RWPE2 (cell line): ENCODE measurements at regions not wholly inside any gene's neighbourhood (a gene's known extent, or its start where the extent isn't known, plus 50 kb on each side); places are given as distances from the start of the nearest gene placed in this dataset.

Experiments used
- ATAC-seq: fragments of 200-7000 bp; cut with Tn5 transposase; 3 replicates; pipeline ENCODE4 v1.9.1; 2021; ENCODE audit warnings: low read depth
- DNase-seq: peaks from one replicate; pipeline ENCODE4 v3.0.0-alpha.2; 2020; ENCODE audit warnings: low spot score
- H3K27ac ChIP-seq: fragments of 450-650 bp; 2 replicates; pipeline ENCODE4 v1.5.1; 2017; ENCODE audit warnings: mild to moderate bottlenecking; ENCODE audit not compliant: poor library complexity, severe bottlenecking
- H3K27me3 ChIP-seq: fragments of 250-450 bp; sonication (Bioruptor Pico); 2 replicates; pipeline ENCODE4 v1.5.1; 2021; ENCODE audit warnings: mild to moderate bottlenecking, moderate library complexity; ENCODE audit not compliant: insufficient read depth, poor library complexity, severe bottlenecking
- H3K36me3 ChIP-seq: fragments of 250-450 bp; sonication (Bioruptor Pico); 2 replicates; pipeline ENCODE4 v1.5.1; 2020; ENCODE audit warnings: low read depth, mild to moderate bottlenecking, moderate library complexity
- H3K4me1 ChIP-seq: fragments of 250-450 bp; sonication (Bioruptor Pico); 2 replicates; pipeline ENCODE4 v1.5.1; 2021; ENCODE audit warnings: mild to moderate bottlenecking, moderate library complexity; ENCODE audit not compliant: insufficient read depth, poor library complexity, severe bottlenecking
- H3K4me3 ChIP-seq: fragments of 250-450 bp; sonication (Bioruptor Pico); 2 replicates; pipeline ENCODE4 v1.5.1; 2021; ENCODE audit warnings: mild to moderate bottlenecking, moderate library complexity; ENCODE audit not compliant: severe bottlenecking
- H3K9me3 ChIP-seq: fragments of 250-450 bp; sonication (Bioruptor Pico); 2 replicates; pipeline ENCODE4 v1.5.1; 2021; ENCODE audit warnings: mild to moderate bottlenecking, moderate library complexity; ENCODE audit not compliant: severe bottlenecking
- CTCF ChIP-seq: fragments of 450-650 bp; IDR thresholded peaks from one replicate; pipeline ENCODE4 v1.5.1; 2017; ENCODE audit warnings: mild to moderate bottlenecking, moderate library complexity; ENCODE audit not compliant: poor library complexity, severe bottlenecking

DNA sequence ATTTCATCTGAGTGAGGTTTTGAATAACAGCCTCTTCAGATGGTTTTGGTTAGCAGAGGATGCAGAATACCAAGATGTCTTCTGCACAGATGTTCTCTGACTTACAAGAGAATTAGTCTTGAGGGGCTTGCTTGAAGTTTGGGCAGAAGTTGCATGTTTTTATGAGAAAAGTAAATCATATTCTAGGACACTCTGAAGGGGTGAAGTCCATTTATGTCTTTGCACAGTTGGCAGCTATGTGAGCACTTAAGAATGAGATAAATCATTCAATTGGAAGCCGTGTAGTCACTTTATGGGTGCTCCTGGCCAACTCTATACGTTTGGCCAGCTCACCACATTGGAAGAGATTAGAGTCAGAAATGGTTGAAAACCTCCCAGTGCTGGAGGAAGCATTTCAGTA, 252.7 kb upstream of the KCNIP4 start:
- DNase-seq, result no peak
- no peak for TF ChIP-seq CTCF

DNA sequence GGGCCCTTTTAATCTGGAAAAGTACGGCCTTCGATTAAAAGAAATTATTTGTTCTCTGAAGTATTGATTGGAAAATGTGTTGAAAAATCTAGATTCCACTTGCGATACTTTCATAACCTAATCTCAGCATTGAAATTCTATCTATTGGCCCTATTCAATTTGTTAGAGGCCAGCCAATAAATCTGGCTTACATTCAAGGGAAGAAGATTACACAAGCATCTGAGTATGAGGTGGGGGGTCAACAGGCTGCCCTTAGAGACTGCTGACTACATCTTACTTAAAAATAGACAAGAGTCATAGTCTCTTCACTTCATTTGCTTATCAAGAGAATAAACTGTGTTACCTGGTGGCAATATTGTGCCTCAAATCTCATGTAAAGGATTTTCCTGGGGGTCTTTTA, 248.0 kb upstream of the KCNIP4 start:
- H3K4me3 ChIP-seq, result no peak overlapping the region
- no peak overlapping the region for H3K27ac ChIP-seq
- TF ChIP-seq CTCF, result no peak
- no peaks in the 10 kb centered on the region for H3K4me1 ChIP-seq
- ATAC-seq, result no peak
- no peaks in the 10 kb centered on the region for H3K36me3 ChIP-seq
- no peak for DNase-seq
- H3K9me3 ChIP-seq, result no peaks in the 10 kb centered on the region
- H3K27me3 ChIP-seq, result no peaks in the 10 kb centered on the region

More for the DNA sequence above, 252.7 kb upstream of the KCNIP4 start:
- Histone ChIP-seq H3K4me3 (no peak overlapping the region), H3K4me1 (peaks cover 3% of the 10 kb centered on the region), H3K9me3 (no peaks in the 10 kb centered on the region), H3K27me3 (no peaks in the 10 kb centered on the region), H3K27ac (no peak overlapping the region), H3K36me3 (no peaks in the 10 kb centered on the region)
- no peak for ATAC-seq

- no peak overlapping the region for H3K4me3 ChIP-seq
- no peak for TF ChIP-seq CTCF
- ATAC-seq, result no peak
- no peak for DNase-seq
- H3K36me3 ChIP-seq, result no peaks in the 10 kb centered on the region
- H3K9me3 ChIP-seq, result no peaks in the 10 kb centered on the region
- peaks cover 8% of the 10 kb centered on the region for H3K4me1 ChIP-seq
- H3K27me3 ChIP-seq, result no peaks in the 10 kb centered on the region
- no peak overlapping the region for H3K27ac ChIP-seq
Measured at GRCh38 chr4:22192084-22192511, 243.5 kb upstream of the KCNIP4 start.

DNA sequence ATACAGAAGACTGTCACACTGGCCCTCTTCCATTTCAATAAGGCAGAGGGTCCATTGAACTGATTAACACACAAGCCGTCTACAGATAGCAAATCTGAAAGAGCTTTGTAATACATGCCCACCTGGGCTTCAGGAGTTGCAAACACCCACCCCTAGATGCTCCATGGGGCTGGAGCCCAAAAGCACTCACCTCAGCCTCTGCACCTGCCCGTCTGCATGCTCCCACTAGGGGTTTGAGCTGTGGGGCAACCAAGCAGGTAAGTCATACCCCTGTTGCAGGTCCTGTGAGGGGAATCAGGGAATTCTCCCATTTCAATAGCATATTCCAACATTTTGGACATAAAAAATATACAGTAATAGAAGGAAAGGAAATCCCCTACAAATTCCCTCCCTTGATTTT, 243.0 kb upstream of the KCNIP4 start:
- TF ChIP-seq CTCF, result no peak
- no peak overlapping the region for H3K4me3 ChIP-seq
- no peaks in the 10 kb centered on the region for H3K27me3 ChIP-seq
- no peaks in the 10 kb centered on the region for H3K9me3 ChIP-seq
- H3K27ac ChIP-seq, result no peak overlapping the region
- DNase-seq (no peak), ATAC-seq (no peak)
- no peaks in the 10 kb centered on the region for H3K36me3 ChIP-seq
- H3K4me1 ChIP-seq, result peaks cover 8% of the 10 kb centered on the region

GRCh38 chr4:22190855-22191254, 242.3 kb upstream of the KCNIP4 start:
- peaks cover 8% of the 10 kb centered on the region for H3K4me1 ChIP-seq
- no peak for TF ChIP-seq CTCF
- DNase-seq (peak; percentile 66), ATAC-seq (peak; percentile 100)
- peak overlapping the region; percentile 39 for H3K27ac ChIP-seq
- no peaks in the 10 kb centered on the region for H3K9me3 ChIP-seq
- H3K27me3 ChIP-seq, result no peaks in the 10 kb centered on the region
- no peaks in the 10 kb centered on the region for H3K36me3 ChIP-seq
- H3K4me3 ChIP-seq, result no peak overlapping the region
